Esophagus squamous epithelium (tissue), 5 donors: ENCODE measurements at regions not wholly inside any gene's neighbourhood (a gene's known extent, or its start where the extent isn't known, plus 50 kb on each side); places are given as distances from the start of the nearest gene placed in this dataset.
"Not testable (repeated sequence)": the region's sequence is repeated elsewhere in the genome, so short reads cannot be mapped to it uniquely, and the experiment has no call there.

Experiments used
- DNase-seq: peaks from one replicate; lab custom pipeline; 2025; lab: John Stamatoyannopoulos, UW
- H3K27ac ChIP-seq, 4 donors: fragments of 200-600 bp; sonication (generic); one replicate each; pipeline ENCODE4 v1.5.1; 2016 to 2019; ENCODE audit warnings: mild to moderate bottlenecking in 1 of 4
- H3K27me3 ChIP-seq, 4 donors: fragments of 200-600 bp; sonication (generic); 1 replicate in 3 of 4; 2 replicates in 1 of 4; pipeline versions ENCODE4 v1.5.1 to v1.6.0; 2017 to 2021; ENCODE audit warnings: antibody characterized with exemption in 1 of 4
- H3K36me3 ChIP-seq, 3 donors: fragments of 200-600 bp; sonication (generic); one replicate each; pipeline ENCODE4 v1.5.1; 2016 to 2019
- H3K4me1 ChIP-seq, 3 donors: fragments of 200-600 bp; sonication (generic); one replicate each; pipeline ENCODE4 v1.5.1; 2017 to 2019
- H3K4me3 ChIP-seq, 4 donors: fragments of 200-600 bp; sonication (generic); 1 replicate in 3 of 4; 2 replicates in 1 of 4; pipeline ENCODE4 v1.5.1; 2016 to 2019; ENCODE audit warnings: mild to moderate bottlenecking in 2 of 4, moderate library complexity in 1 of 4
- H3K9me3 ChIP-seq, 3 donors: fragments of 200-600 bp; sonication (generic); one replicate each; pipeline ENCODE4 v1.5.1; 2016 to 2019
- CTCF ChIP-seq, 6 experiments: fragments of 450-650 bp in 4 of 6; fragments of 200-600 bp in 2 of 6; sonication (generic) in 2 of 6; IDR thresholded peaks; one replicate each; pipeline ENCODE4 v1.5.1; 2016 to 2019; ENCODE audit warnings: antibody characterized with exemption in 6 of 6, mild to moderate bottlenecking in 4 of 6, moderate library complexity in 4 of 6
- POLR2A ChIP-seq, 4 donors: fragments of 450-650 bp; IDR thresholded peaks; one replicate each; pipeline ENCODE4 v1.6.1; 2017; ENCODE audit warnings: antibody characterized with exemption in 4 of 4, mild to moderate bottlenecking in 4 of 4, moderate library complexity in 3 of 4
- WGBS, 2 donors: methylation state at CpG; one replicate each; pipeline ENCODE4 v1.1.5; 2018; 5-methylcytosine and 5-hydroxymethylcytosine counted together
- intact Hi-C: fragments of 100-400 bp; cut with DNase I; formaldehyde crosslinking; loops from one replicate; pipeline ENCODE4 v1.15.0; 2022
- donor health status: DM: yes; HTN: yes; CAD: no.

DNA sequence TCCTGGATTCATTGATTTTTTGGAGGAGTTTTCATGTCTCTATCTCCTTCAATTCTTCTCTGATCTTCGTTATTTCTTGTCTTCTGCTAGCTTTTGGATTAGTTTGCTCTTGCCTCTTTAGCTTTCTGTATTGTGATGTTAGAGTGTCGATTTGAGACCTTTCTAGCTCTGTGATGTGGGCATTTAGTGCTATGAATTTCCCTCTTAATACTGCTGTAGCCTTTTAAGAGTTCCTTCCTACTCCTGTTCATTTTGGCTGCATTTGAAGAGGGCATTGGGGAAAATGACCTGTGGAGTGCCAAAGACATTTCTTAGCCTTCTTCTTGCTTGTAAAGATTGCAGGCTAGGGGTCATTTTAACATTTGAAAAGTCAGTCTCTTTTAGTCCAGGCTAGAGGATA, 463.8 kb upstream of the GCFC2 start:
- no peaks in the 10 kb centered on the region for H3K4me1 ChIP-seq
- intact Hi-C loops: no loop called here
- TF ChIP-seq POLR2A (IDR thresholded peaks at IDR 0.05) (no peak), CTCF (IDR thresholded peaks at IDR 0.05) (no peak)
- no peak overlapping the region for H3K27ac ChIP-seq
- H3K36me3 ChIP-seq: no peaks in the 10 kb centered on the region
- H3K27me3 ChIP-seq: no peaks in the 10 kb centered on the region
- WGBS, 2 donors: 39 to 41% methylated on average over 2 of the region's 2 CpGs
- H3K4me3 ChIP-seq: no peak overlapping the region
- H3K9me3 ChIP-seq: peaks cover 0 to 15% (median 0%) of the 10 kb centered on the region in 3 donors
- no peak for DNase-seq

- intact Hi-C loops, H3K4me3 ChIP-seq, H3K27ac ChIP-seq, DNase-seq, H3K36me3 ChIP-seq, H3K4me1 ChIP-seq, H3K27me3 ChIP-seq: not testable (repeated sequence)
- H3K9me3 ChIP-seq: peaks cover 0 to 11% (median 0%) of the 10 kb centered on the region in 3 donors
- WGBS, 2 donors: 0% methylated on average over 1 of the region's 1 CpG
Measured at GRCh38 chr2:76173206-76173605, 462.5 kb upstream of the GCFC2 start.

DNA sequence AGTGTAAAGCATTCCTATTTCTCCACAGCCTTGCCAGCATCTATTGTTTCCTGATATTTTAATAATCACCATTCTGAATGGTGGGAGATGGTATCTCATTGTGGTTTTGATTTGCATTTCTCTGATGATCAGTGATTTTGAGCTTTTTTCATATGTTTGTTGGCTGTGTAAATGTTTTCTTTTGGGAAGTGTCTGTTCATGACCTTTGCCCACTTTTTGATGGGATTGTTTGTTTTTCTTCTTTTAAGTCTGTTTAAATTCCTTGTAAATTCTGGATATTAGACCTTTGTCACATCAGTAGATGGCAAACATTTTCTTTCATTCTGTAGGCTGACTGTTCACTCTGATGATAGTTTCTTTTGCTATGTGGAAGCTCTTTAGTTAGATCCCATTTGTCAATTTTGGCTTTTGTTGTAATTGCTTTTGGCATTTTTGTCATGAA, 461.5 kb upstream of the GCFC2 start:
- H3K36me3 ChIP-seq, H3K27ac ChIP-seq, intact Hi-C loops, H3K4me3 ChIP-seq, H3K27me3 ChIP-seq, H3K9me3 ChIP-seq, H3K4me1 ChIP-seq, DNase-seq: not testable (repeated sequence)

DNA sequence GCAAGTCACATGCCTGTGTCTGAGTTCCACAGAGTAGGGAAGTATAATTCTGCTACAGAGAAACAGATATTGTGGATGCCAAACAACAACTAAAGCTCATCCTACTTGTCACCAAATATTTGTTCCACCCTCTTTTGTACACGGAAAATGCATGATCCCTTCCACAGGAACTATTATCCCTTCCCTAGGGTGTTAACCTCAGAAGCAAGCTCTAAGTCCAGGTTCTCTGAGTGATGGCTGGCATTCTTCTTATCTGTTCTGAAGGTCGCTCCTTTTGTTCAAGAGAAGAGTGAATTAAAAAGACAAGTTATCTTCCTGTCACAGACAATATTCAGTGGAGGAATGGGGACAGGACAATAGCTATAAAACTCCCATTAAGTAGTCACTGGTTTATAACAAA, 460.1 kb upstream of the GCFC2 start:
- Histone ChIP-seq H3K36me3 (no peaks in the 10 kb centered on the region), H3K9me3 (no peaks in the 10 kb centered on the region), H3K27ac (no peak overlapping the region), H3K4me1 (no peaks in the 10 kb centered on the region), H3K27me3 (no peaks in the 10 kb centered on the region), H3K4me3 (no peak overlapping the region)
- intact Hi-C loops: no loop called here
- WGBS, 2 donors: 28 to 62% methylated on average over 2 of the region's 2 CpGs
- DNase-seq: no peak
- TF ChIP-seq POLR2A (IDR thresholded peaks at IDR 0.05) (no peak), CTCF (IDR thresholded peaks at IDR 0.05) (no peak)

- DNase-seq: no peak
- H3K27ac ChIP-seq: no peak overlapping the region
- H3K4me1 ChIP-seq: no peaks in the 10 kb centered on the region
- 21 to 26% methylated on average over 1 of the region's 1 CpG for WGBS, 2 donors
- H3K9me3 ChIP-seq: no peaks in the 10 kb centered on the region
- no peaks in the 10 kb centered on the region for H3K36me3 ChIP-seq
- no peak for TF ChIP-seq POLR2A (IDR thresholded peaks at IDR 0.05)
- TF ChIP-seq CTCF (IDR thresholded peaks at IDR 0.05): no peak
- intact Hi-C loops: no loop called here
- no peak overlapping the region for H3K4me3 ChIP-seq
- H3K27me3 ChIP-seq: no peaks in the 10 kb centered on the region
Measured at GRCh38 chr2:76170009-76170384, 459.3 kb upstream of the GCFC2 start.

DNA sequence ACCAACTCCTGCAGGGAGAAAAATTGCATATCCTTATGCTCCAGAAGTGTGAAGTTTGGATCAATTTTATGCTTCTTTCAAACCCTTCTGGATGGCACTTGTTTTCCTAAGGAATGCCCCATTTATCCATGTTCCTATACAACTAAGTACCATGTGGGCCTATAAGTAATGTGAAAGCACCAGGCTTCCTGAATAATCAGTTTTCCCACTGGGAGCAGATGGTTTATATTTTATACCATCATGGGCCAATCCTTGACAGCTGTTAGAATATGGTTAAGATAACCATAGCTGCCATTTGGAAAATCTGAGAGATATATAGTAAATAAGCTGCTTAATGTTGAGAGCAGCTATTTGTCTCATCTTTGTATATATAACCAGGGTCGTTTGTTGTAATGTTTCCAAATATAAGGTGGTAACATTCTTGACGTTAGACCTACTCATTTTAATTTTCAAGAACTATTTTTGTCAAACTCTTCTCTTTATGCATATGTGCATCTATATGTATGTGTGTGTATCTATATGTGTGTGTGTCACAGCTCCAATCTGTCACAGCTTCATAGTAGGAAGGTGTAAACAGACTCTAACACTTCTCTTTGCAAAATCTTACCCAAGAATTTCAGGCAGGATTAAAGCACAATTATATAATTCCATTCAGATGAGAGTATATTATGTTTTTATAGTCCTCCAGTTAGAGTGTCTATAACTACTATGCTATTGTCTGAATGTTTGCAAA, 458.7 kb upstream of the GCFC2 start:
- no peak for DNase-seq
- intact Hi-C loops: no loop called here
- Histone ChIP-seq H3K4me3 (no peak overlapping the region), H3K9me3 (no peaks in the 10 kb centered on the region), H3K36me3 (no peaks in the 10 kb centered on the region), H3K4me1 (no peaks in the 10 kb centered on the region), H3K27me3 (no peaks in the 10 kb centered on the region), H3K27ac (no peak overlapping the region)
- no peak for TF ChIP-seq CTCF (IDR thresholded peaks at IDR 0.05)
- 32 to 40% methylated on average over 2 of the region's 2 CpGs for WGBS, 2 donors
